ENCODE measurements at regions not wholly inside any gene's neighbourhood (a gene's known extent, or its start where the extent isn't known, plus 50 kb on each side); places are given as distances from the start of the nearest gene placed in this dataset.

DNA sequence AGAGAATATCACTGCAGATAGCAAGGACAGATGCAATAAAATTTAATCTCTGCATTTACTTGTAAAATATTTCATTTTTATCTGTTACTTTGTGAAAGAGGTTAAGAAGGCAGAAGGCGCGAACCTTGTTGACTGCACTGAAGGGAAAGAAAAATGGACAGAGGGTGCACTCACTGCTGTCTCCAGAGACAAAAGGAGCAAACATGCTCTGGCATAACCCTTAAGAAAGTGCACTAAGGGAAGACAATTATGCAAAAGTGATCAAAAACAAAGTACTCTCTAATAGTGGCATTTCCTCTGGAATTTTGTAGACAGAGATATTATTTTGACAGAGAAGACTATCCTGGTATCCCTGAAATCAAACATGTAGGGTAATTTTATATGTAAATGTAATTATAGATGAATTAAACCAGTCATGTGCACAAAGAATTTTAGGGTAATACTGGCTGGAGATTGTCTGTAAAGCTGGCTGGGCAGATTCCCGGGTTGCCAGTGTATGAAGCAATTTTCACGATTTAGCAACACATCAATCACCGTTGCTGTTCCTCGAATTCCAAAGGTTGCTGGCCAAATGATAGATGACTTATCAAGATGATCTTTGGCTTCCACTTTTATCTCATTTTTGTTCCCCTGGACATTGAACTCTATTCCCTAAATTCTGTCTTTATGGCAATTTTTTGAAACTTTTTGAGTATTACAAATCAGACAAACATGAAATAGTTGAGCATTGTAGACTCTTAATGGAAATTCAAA, 1176.9 kb downstream of the SUCLG1 start:
- TF ChIP-seq, protein P1, sequence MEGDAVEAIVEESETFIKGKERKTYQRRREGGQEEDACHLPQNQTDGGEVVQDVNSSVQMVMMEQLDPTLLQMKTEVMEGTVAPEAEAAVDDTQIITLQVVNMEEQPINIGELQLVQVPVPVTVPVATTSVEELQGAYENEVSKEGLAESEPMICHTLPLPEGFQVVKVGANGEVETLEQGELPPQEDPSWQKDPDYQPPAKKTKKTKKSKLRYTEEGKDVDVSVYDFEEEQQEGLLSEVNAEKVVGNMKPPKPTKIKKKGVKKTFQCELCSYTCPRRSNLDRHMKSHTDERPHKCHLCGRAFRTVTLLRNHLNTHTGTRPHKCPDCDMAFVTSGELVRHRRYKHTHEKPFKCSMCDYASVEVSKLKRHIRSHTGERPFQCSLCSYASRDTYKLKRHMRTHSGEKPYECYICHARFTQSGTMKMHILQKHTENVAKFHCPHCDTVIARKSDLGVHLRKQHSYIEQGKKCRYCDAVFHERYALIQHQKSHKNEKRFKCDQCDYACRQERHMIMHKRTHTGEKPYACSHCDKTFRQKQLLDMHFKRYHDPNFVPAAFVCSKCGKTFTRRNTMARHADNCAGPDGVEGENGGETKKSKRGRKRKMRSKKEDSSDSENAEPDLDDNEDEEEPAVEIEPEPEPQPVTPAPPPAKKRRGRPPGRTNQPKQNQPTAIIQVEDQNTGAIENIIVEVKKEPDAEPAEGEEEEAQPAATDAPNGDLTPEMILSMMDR (conservative IDR thresholded peaks at IDR 0.05 in 1 of 2, IDR thresholded peaks at IDR 0.05 in 1 of 2; ENCODE audit: low read depth in 1 of 2, low read length in 2 of 2): no peak
- no peak for TF ChIP-seq EZH2 (IDR thresholded peaks at IDR 0.05; ENCODE audit: low read length, missing control alignments)

All from fibroblast of lung (primary cell).